HCT116 (cell line): ENCODE measurements at regions not wholly inside any gene's neighbourhood (a gene's known extent, or its start where the extent isn't known, plus 50 kb on each side); places are given as distances from the start of the nearest gene placed in this dataset.

ENCODE experiments used
- ATAC-seq: fragments of 200-7000 bp; cut with Tn5 transposase; 2 replicates; pipeline ENCODE4 v1.9.1; 2020; ENCODE audit warnings: mild to moderate bottlenecking, moderate library complexity
- BruUV-seq: library from RNA; stranded (reverse); fragments of 400-500 nt; replicated peaks from 2 replicates; lab custom pipeline; 2021; lab: Mats Ljungman, UMichigan
- CTCF ChIA-PET: fragments of 300-600 bp; sonication (Branson Sonifier 250); formaldehyde crosslinking; loops from one replicate; lab custom pipeline; 2021; ENCODE audit warnings: antibody characterized with exemption; lab: Charles Lee
- POLR2A ChIA-PET: fragments of 300-600, 350-600 bp; sonication (Branson Sonifier 250); formaldehyde crosslinking; loops from one replicate; lab custom pipeline; 2021; ENCODE audit warnings: antibody characterized with exemption; lab: Charles Lee
- RAD21 ChIA-PET, 2 experiments: fragments of 300-600 bp; sonication (Branson Sonifier 250); formaldehyde crosslinking; loops; one replicate each; lab custom pipeline; 2023; ENCODE audit warnings: low total read pairs in 2 of 2; ENCODE audit not compliant: uncharacterized antibody in 2 of 2, unreplicated experiment in 2 of 2, low non-redundant PET in 1 of 2; lab: Charles Lee
- DNase-seq: peaks from one replicate; pipeline ENCODE4 v3.0.0-alpha.2; 2010; ENCODE audit warnings: low read depth, low spot score
- H2AFZ ChIP-seq: fragments of 200-600 bp; shearing (Covaris generic), sonication (generic); 2 replicates; pipeline ENCODE4 v1.6.1; 2017; ENCODE audit warnings: low read depth, mixed run types, mixed read lengths, antibody characterized with exemption, low read length; ENCODE audit not compliant: poor library complexity, severe bottlenecking
- H3K27ac ChIP-seq: 2 replicates; pipeline ENCODE4 v1.5.1; 2012; ENCODE audit warnings: low read depth, low read length
- H3K27me3 ChIP-seq: fragments of 200-600 bp; sonication (generic); 2 replicates; pipeline ENCODE4 v1.6.1; 2016; ENCODE audit warnings: mixed run types, low read length, mixed read lengths; ENCODE audit not compliant: insufficient read depth
- H3K36me3 ChIP-seq, 2 experiments: fragments of 200-500 bp in 1 of 2; fragments of 200-600 bp in 1 of 2; sonication (Bioruptor generic) in 1 of 2; sonication (generic) in 1 of 2; 2 replicates each; pipeline versions ENCODE4 v1.5.1 to v1.6.1; 2014 to 2016; ENCODE audit warnings: low read length in 2 of 2, inconsistent platforms in 1 of 2, mixed read lengths in 1 of 2, mixed run types in 1 of 2; ENCODE audit not compliant: insufficient read depth in 2 of 2, control insufficient read depth in 1 of 2
- H3K4me1 ChIP-seq, 2 experiments: fragments of 200-600 bp in 1 of 2; sonication (generic) in 1 of 2; 2 replicates each; pipeline versions ENCODE4 v1.5.1 to v1.6.1; 2012 to 2017; ENCODE audit warnings: low read length in 2 of 2, inconsistent platforms in 1 of 2, mild to moderate bottlenecking in 1 of 2, mixed read lengths in 1 of 2, mixed run types in 1 of 2, moderate library complexity in 1 of 2; ENCODE audit not compliant: insufficient read depth in 2 of 2, control insufficient read depth in 1 of 2
- H3K4me2 ChIP-seq: fragments of 200-600 bp; sonication (generic); 2 replicates; pipeline ENCODE4 v1.6.1; 2017; ENCODE audit warnings: mixed run types, low read length, mixed read lengths
- H3K4me3 ChIP-seq, 2 experiments: fragments of 200-600 bp in 1 of 2; sonication (generic) in 1 of 2; replicated peaks in 1 of 2; 2 replicates each; pipeline ENCODE4 v1.5.1; 2011 to 2016; ENCODE audit warnings: low read length in 2 of 2, control low read depth in 1 of 2, low read depth in 1 of 2, mild to moderate bottlenecking in 1 of 2, mixed read lengths in 1 of 2, mixed run types in 1 of 2
- H3K79me2 ChIP-seq: fragments of 200-600 bp; sonication (generic); 2 replicates; pipeline ENCODE4 v1.6.1; 2017; ENCODE audit warnings: mild to moderate bottlenecking, mixed run types, low read length, moderate library complexity, mixed read lengths; ENCODE audit not compliant: insufficient read depth
- H3K9ac ChIP-seq: fragments of 200-600 bp; sonication (generic); 2 replicates; pipeline ENCODE4 v1.6.1; 2016; ENCODE audit warnings: low read length, mixed read lengths
- H3K9me2 ChIP-seq: fragments of 200-600 bp; sonication (generic), shearing (Covaris generic); 2 replicates; pipeline ENCODE4 v1.6.1; 2017; ENCODE audit warnings: mixed run types, mild to moderate bottlenecking, moderate library complexity; ENCODE audit not compliant: insufficient read depth
- H3K9me3 ChIP-seq, 2 experiments: fragments of 200-500 bp in 1 of 2; fragments of 200-600 bp in 1 of 2; sonication (Bioruptor generic) in 1 of 2; sonication (generic) in 1 of 2; 2 replicates each; pipeline ENCODE4 v1.6.1; 2014 to 2017; ENCODE audit warnings: low read length in 2 of 2, mixed read lengths in 2 of 2, inconsistent platforms in 1 of 2, low read depth in 1 of 2, mild to moderate bottlenecking in 1 of 2, mixed run types in 1 of 2, moderate library complexity in 1 of 2; ENCODE audit not compliant: control insufficient read depth in 1 of 2, insufficient read depth in 1 of 2
- H4K20me1 ChIP-seq: fragments of 200-600 bp; sonication (generic), shearing (Covaris generic); 2 replicates; pipeline ENCODE4 v1.6.1; 2017; ENCODE audit warnings: mixed run types, mild to moderate bottlenecking, moderate library complexity; ENCODE audit not compliant: insufficient read depth
- CEBPB ChIP-seq: IDR thresholded peaks from 2 replicates; pipeline ENCODE4 v1.6.1; 2012; ENCODE audit warnings: low read depth
- EGR1 ChIP-seq: IDR thresholded peaks from 2 replicates; pipeline ENCODE4 v1.6.1; 2012; ENCODE audit warnings: low read depth
- POLR2A ChIP-seq: IDR thresholded peaks from 2 replicates; pipeline ENCODE4 v1.7.0; 2011; ENCODE audit warnings: borderline replicate concordance; ENCODE audit not compliant: insufficient read depth, insufficient read length; ENCODE audit errors: extremely low read depth
- POLR2AphosphoS5 ChIP-seq: IDR thresholded peaks from 2 replicates; pipeline ENCODE4 v1.6.1; 2011; ENCODE audit warnings: mild to moderate bottlenecking, low read depth, low read length, moderate library complexity
- RAD21 ChIP-seq: IDR thresholded peaks from 2 replicates; pipeline ENCODE4 v1.6.1; 2012; ENCODE audit warnings: low read depth, mild to moderate bottlenecking
- REST ChIP-seq: IDR thresholded peaks from 2 replicates; pipeline ENCODE4 v1.6.1; 2012; ENCODE audit warnings: low read depth
- SIN3A ChIP-seq: IDR thresholded peaks from 2 replicates; pipeline ENCODE4 v1.6.1; 2012; ENCODE audit warnings: low read depth
- SP1 ChIP-seq: IDR thresholded peaks from 2 replicates; pipeline ENCODE4 v1.6.1; 2012; ENCODE audit warnings: low read depth
- SRF ChIP-seq: IDR thresholded peaks from 2 replicates; pipeline ENCODE4 v1.6.1; 2012; ENCODE audit warnings: low read depth
- ZFX ChIP-seq: fragments of 450-650 bp; IDR thresholded peaks from 2 replicates; pipeline ENCODE4 v1.6.1; 2017
- ZNF274 ChIP-seq: fragments of 200-500 bp; sonication (Bioruptor generic); IDR thresholded peaks from 2 replicates; pipeline ENCODE4 v1.6.1; 2014; ENCODE audit warnings: mild to moderate bottlenecking, low read depth, low read length, inconsistent platforms
- intact Hi-C: fragments of 100-400 bp; cut with micrococcal nuclease; formaldehyde crosslinking; loops from 2 replicates; pipeline ENCODE4 v1.10.0; 2022
- TF ChIP-seq, protein P1 (sequence below): IDR thresholded peaks from 2 replicates; pipeline ENCODE4 v1.6.1; 2011; ENCODE audit warnings: mild to moderate bottlenecking, low read length, moderate library complexity; ENCODE audit not compliant: insufficient replicate concordance; ENCODE audit errors: extremely low read depth

DNA sequence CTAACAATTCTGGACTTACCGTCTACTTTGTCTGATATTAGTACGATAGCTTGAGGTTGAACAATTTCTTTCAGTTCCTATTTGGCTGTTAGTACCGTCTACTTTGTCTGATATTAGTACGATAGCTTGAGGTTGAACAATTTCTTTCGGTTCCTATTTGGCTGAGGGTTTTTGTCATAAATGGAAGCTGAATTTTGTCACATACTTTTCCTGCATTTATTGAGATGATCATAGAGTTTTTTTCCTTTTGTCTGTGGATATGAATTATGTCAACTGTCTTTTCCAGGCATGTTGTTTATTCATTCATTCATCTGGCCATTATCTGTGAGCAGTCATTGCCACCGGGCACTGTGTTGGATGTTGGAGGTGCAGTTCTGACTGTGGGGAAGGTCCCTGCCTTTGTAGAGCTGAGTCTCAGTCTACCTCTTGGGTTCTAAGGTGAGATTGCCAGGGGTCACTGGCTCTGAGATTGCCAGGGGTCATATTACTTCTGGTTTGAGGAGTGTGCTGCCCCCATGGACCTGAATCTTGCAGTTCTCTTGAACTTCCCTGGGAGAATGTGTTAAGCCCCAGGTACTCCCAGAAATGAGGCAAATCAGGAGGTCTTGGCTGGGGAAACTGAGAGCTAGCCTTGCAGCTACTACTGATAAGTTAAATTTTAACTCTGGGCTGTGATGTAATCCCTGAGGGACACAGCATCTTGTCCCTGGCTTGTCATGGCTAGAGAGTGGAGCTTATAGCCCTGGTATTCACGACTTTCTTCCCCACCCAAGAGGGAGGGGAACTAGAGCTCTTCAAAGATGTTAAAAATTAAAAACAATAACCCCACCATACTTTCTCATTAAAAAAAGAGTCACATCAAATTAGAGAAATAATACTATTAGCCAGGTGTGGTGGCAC is 89.1 kb upstream of the MBOAT2 start:
- ChIA-PET RAD21 (no interaction called here), CTCF (no interaction called here), POLR2A (no interaction called here)
- no peak overlapping the region for H2AFZ ChIP-seq
- no TSS peak for BruUV-seq
- no peak overlapping the region for H3K27ac ChIP-seq
- no peaks in the 10 kb centered on the region; a peak in 1 of 4 replicates for H3K4me1 ChIP-seq
- no peaks in the 10 kb centered on the region for H3K79me2 ChIP-seq
- no peaks in the 10 kb centered on the region for H3K9me2 ChIP-seq
- no peak for DNase-seq
- H3K9me3 ChIP-seq: no peaks in the 10 kb centered on the region
- TF ChIP-seq ZNF274: no peak
- TF ChIP-seq, protein P1, sequence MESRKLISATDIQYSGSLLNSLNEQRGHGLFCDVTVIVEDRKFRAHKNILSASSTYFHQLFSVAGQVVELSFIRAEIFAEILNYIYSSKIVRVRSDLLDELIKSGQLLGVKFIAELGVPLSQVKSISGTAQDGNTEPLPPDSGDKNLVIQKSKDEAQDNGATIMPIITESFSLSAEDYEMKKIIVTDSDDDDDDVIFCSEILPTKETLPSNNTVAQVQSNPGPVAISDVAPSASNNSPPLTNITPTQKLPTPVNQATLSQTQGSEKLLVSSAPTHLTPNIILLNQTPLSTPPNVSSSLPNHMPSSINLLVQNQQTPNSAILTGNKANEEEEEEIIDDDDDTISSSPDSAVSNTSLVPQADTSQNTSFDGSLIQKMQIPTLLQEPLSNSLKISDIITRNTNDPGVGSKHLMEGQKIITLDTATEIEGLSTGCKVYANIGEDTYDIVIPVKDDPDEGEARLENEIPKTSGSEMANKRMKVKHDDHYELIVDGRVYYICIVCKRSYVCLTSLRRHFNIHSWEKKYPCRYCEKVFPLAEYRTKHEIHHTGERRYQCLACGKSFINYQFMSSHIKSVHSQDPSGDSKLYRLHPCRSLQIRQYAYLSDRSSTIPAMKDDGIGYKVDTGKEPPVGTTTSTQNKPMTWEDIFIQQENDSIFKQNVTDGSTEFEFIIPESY: no peak
- ATAC-seq: no peak
- intact Hi-C loops: no loop called here
- H3K4me3 ChIP-seq: no peak overlapping the region
- no peaks in the 10 kb centered on the region for H4K20me1 ChIP-seq
- no peaks in the 10 kb centered on the region for H3K36me3 ChIP-seq
- H3K4me2 ChIP-seq: no peak overlapping the region
- H3K9ac ChIP-seq: no peak overlapping the region
- H3K27me3 ChIP-seq: no peaks in the 10 kb centered on the region

- ChIA-PET RAD21 (no interaction called here), CTCF (no interaction called here), POLR2A (no interaction called here)
- intact Hi-C loops: no loop called here
- H3K27me3 ChIP-seq: no peaks in the 10 kb centered on the region
- H2AFZ ChIP-seq: no peak overlapping the region
- H4K20me1 ChIP-seq: no peaks in the 10 kb centered on the region
- no peaks in the 10 kb centered on the region for H3K9me3 ChIP-seq
- H3K4me3 ChIP-seq: no peak overlapping the region
- no peaks in the 10 kb centered on the region for H3K79me2 ChIP-seq
- no TSS peak for BruUV-seq
- H3K4me1 ChIP-seq: no peaks in the 10 kb centered on the region
- no peak overlapping the region for H3K4me2 ChIP-seq
- H3K27ac ChIP-seq: no peak overlapping the region
- ATAC-seq (no peak), DNase-seq (no peak)
- H3K9me2 ChIP-seq: no peaks in the 10 kb centered on the region
- no peaks in the 10 kb centered on the region for H3K36me3 ChIP-seq
- no peak overlapping the region for H3K9ac ChIP-seq
- no peak for TF ChIP-seq POLR2A
- TF ChIP-seq, protein P1: no peak
- no peak for TF ChIP-seq CEBPB
- no peak for TF ChIP-seq SRF
- TF ChIP-seq SP1: no peak
- TF ChIP-seq RAD21: no peak
- no peak for TF ChIP-seq SIN3A
- no peak for TF ChIP-seq EGR1
- TF ChIP-seq POLR2AphosphoS5: no peak
- no peak for TF ChIP-seq REST
- no peak for TF ChIP-seq ZFX
These were observed 88.3 kb upstream of the MBOAT2 start for GRCh38 chr2:9091811-9092210.
